ENCODE measurements at regions not wholly inside any gene's neighbourhood (a gene's known extent, or its start where the extent isn't known, plus 50 kb on each side); places are given as distances from the start of the nearest gene placed in this dataset.

DNA sequence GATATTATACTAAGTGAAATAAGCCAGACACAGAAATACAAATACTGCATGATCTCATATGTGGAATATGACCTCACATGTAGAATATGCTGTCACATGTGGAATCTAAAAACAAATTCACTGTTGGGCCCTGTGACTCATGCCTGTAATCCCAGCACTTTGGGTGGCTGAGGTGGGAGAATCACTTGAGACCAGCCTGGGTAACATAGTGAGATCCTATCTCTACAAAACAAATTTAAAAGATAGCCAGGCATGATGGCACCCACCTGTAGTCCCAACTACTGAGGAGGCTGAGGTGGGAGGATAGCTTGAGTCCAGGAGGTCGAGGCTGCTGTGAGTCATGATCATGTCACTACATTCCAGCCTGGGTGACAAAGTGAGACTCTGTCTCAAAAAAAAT is 160.3 kb downstream of the PTEN start:
- DNase-seq, result no peak

DNA sequence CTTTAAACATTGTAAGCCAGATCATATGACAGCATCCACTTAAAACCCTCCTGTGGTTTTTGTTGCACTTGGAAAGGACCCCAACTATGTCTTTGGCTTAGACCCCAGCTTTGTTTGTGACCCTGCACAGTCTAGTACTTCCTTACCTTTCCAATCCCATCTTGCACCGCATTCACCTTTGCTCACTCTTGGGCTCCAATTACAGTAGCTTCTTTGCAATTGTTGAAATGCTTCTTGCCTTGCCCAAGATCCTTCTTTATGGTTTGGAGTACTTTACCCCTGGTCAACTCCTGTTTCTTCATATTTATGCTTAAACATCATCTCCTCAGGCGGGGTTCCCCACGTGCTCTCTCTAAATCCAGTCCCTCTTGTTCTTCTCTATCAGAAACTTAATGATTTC is 162.6 kb downstream of the PTEN start:
- DNase-seq, result no peak

DNA sequence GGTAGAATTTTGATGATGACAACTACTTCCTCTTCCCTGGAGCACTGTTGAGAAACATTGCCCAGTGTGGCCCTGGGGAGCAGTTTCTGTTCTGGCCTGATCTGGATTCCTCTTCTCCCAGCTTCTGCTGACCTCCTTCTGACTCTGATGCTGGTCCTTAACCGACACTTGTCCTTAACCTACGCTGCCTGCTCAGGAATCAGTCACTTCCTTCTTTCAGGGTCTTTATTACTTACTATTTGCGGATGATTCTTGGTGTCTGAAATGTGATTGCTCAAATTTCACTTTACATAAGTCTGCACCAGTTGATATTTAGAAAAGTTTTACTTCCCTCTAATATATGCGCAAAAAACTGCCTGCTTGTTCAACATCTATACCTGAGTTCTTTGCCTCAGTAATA is 164.1 kb downstream of the PTEN start:
- peak; percentile 52 for DNase-seq

DNA sequence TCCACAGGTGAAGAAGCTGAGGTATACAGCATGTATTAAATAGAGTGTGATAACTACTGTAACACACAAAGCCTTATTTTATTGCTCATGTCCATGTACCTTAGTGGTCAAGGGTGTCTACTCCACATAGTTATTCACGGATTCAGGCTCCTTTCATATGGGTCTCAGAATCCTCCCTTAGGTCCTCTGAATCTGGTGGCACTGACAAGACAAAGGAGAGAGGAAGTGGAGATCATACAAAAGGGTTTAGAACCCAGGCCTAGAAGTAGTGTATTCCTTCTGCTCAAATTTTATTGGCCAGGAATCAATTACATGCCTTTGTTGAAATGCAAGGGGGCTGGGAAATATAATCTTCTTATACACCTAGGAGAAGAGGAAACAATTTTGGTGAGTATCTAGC is 164.6 kb downstream of the PTEN start:
- no peak for DNase-seq

DNA sequence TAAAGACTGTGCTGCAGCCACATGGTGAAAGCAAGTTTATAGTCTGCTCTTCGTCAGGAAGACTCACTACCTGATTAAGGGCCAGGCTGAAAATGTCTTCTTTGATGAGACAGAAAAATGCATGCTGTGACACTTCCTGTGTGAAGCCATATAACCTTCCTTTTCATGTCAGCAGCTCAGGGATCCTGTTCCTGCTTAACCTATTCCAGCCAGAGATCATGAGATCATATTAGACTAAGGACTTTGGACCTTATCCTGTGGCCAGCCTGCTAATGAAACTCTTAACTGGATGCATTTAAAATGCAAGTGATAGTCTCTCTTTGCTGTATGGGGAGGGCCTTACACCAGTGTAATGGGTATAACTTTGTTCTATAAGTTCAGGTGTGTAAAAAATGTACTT is 165.2 kb downstream of the PTEN start:
- no peak for DNase-seq

DNA sequence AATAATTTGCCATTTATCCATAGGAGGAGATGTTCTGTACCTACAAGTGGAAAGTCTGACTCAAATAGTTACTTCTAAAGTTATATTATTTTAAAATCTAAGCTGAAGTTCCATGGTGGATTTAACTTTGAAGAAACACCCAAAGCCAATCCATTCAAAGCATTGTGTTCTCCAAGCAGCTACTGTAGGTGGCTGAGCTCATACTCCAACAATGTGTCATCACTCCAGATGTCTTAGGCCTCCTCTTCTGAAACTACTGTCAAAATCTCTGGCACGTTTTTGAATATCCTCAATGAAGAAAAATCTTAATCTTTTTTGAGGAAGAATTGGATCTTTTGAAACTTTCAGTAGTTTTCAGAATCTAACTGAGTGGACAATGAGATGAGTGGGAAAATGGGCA is 169.1 kb downstream of the PTEN start:
- DNase-seq, result no peak

DNA sequence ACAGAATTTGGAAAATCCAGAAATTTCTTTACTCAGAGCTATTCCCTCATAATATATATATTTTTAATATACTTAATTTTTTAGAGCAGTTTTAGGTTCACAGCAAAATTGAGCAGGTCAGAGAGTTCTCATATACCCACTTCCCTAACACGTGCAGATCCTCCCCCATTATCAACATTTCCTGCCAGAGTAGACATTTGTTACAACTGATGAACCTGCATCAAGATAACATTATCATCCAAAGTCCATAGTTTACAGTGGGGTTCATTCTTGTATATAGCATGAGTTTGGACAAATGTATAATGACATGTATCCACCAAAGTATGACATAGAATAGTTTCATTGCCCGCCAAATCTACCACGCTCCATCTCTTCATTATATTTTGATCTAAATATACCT is 170.0 kb downstream of the PTEN start:
- DNase-seq, result no peak

DNA sequence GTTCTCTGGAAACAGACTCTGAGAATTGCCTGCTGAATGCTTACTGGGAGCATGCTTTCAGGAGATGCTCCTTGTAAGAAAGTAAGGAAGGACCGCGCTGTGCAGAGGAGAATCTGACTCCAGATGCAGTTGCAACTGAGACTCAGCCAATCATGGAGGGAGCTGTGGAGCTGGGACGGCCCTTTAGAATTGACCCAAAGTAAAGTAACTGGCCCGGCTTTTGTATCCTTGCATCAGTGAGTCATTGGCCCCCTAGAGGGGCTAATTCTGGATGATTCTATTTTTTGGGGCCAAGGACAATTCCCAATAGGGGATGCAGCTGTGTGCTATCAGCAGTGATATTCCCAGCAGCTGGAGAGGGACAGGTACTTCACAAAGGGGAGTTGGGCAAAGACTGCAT is 170.4 kb downstream of the PTEN start:
- DNase-seq, result no peak

DNA sequence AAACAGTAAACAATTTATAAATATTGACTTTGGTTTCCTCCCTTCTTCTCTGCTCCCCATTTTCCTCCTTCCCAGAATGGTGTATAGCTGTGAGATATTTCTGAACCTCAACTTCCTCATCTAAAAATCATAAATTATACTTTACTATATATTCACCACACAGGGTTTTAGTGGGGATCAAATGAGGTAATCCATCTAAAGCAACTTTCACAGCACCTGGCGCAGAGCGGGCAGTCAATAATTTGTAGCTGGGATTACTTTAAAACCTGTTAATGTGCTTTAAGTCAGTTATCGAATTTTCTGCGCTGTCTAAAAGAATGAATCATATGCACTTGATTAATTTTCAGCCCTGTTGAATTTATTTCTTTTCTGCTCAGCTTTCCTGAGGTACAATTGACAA is 172.7 kb downstream of the PTEN start:
- DNase-seq, result no peak

DNA sequence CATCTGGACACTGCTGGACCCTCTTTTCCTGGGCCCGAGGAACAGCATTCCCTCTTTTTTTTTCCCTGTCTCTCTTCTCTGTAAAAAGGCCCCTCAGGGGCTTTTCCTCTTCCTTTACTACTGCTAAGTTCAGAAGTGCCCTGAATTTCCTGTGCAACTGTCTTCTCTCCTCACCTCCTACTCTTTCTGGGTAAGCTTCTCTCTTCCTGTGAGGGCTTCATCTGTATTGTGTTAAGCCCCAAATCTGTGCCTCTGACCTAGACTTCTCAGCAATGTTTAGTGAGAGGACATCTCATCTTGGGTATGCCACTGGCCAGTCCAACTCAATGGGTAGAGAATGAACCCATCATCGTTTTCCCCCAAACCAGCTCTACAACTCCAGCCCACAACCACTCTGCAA is 174.2 kb downstream of the PTEN start:
- DNase-seq, result no peak

DNA sequence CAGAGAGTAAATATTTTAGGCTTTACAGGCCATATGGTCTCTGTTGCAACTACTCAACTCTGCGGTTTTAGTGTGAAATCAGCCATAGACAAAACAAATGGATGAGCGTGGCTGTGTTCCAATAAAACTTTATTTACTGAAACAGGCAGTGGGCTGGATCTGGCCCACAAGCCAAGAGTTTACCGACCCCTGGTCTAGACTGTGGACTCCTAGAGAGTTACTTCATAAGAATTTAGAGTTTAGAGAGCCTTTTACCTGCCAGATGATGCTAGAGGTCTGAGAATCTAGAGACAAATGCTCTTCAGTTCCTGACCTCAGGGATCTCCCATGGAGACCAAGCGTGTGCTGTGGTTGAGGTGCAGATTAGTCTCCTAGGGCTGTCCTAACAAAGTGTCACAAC is 174.8 kb downstream of the PTEN start:
- DNase-seq, result no peak

DNA sequence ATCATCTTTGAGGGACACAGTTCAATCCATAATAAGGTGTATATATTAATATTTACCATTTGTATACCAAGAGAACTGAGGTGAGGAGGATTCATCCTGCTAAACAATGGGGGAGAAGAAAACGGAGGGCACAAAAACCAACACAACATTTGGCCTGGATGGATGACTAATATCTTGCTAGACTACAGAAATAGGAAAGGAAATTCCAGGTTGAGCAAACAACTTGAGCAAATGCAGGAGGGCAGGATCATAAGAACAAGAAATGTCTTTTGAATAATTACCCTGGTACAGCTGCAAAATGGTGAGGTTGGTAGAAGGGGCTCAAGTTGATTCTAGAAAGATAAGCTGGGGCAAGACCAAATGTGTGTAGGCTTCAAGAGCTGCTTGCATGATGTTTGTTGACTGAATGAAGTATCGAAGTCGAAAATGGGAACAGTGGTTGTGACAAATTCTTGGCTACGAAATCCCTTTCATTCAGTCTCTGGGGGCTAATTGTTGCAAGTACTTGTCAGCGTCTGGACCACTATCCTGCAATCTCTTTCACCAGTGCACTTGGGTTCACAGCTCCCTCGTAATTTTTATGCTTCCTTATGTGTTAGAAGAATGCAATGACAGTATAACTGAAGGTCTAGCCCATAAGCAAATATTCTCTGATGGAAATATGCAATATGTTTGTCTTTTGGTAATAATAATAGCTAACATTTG is 176.2 kb downstream of the PTEN start:
- DNase-seq, result no peak

DNA sequence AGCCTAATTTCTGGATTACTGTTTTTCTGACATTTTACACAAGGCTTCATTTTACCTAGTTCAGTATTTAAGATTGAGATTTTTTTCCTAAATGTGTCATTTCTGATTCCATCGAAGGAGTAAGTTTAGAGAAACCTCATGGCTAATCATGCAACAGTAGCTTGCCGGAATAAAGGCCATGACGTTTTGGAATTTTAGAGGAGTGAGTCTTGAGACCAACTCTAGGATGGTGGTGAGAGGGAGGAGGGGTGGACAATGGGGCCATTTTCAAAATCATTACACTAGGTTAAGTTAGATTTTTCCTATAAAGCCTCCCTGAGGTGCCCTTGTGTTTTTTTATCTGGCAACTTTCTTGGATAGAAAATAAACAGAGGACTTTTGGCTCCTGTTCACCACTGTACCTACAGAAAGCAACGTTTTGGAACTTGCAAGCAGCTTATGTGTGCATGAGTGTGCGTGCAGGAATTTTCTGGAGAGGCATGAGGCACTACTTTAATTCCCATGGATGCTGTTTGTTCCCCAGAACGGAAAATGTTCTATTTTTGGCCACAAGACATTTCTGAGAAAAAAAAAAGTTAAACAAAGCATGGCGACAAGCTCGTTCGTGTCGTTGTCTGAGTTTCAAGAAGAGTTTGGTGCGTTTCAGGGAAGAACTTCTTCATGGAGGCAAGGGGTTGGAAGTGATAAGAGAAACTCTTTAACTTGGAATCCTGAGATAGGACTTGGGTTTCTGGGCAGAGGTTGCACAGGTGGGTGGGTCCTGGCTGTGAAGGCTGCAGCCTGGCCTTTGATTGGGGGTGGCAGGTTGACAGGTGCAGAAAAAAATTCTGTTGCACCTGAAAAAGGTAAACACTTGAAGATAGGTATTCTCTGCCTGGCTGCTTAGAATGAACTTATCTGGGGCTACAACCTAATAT is 178.1 kb downstream of the PTEN start:
- DNase-seq, result no peak

DNA sequence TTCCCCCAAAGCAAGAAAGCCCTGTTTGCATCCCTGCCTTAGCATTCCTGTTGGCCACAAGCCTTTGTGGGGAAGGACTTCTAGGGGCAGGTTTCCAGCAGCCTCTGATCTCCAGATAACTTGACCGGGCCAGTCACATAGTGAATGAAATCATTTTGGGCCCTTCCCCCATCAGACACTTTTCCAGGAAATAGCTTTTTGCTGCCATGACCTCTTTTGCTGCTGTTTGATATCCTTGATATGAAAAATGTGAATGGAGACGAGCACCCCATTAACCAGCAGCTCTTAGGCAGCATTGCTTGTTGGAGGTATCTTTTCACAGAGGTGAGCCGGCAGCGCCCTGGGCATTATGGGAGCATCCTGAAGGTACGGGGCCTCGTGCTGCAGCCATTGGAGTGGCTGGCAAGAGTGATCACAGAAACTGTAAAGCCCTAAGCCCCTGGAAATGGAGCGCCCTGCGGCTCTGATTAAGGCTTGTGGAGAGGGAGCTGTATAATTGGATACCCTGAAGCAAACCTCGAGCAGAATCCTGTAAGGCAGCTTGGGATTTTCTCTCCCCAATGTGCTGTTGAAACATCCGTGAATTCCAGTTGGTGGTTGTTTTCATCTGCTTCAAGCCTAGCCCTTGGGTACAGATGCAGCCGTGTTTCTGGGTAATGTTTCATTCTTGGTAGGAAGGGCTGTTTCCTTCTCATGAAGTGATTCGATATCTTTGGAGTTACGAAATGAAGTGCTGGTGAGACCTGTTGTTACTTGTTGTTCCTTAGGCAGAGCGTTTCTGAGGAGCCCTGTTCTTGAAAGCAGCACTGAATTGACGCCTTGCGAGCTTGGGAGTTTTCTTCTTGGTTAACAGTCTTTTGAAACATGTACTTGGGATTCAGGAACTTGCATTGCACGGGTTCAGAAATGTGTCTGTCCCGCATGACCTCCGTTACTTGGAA is 179.0 kb downstream of the PTEN start:
- DNase-seq, result no peak

DNA sequence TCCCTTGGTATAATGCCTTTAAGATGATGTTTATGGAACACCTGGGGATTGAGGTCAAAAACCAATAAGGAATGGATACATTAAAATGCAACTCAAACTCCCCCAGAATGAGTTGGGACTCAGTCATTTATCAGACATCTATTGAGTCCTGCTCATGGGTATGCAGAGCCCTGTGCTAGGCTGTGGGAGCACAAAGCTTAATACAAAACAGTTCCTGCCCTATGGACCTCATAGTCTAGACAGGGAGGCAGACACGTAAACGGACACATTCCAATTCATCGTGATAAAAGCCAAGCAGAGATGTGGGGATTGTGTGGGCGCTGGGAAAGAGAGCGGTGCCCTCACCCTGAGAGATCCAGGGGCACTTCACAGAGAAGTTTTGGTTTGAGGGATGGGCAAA is 181.7 kb downstream of the PTEN start:
- no peak for DNase-seq

DNA sequence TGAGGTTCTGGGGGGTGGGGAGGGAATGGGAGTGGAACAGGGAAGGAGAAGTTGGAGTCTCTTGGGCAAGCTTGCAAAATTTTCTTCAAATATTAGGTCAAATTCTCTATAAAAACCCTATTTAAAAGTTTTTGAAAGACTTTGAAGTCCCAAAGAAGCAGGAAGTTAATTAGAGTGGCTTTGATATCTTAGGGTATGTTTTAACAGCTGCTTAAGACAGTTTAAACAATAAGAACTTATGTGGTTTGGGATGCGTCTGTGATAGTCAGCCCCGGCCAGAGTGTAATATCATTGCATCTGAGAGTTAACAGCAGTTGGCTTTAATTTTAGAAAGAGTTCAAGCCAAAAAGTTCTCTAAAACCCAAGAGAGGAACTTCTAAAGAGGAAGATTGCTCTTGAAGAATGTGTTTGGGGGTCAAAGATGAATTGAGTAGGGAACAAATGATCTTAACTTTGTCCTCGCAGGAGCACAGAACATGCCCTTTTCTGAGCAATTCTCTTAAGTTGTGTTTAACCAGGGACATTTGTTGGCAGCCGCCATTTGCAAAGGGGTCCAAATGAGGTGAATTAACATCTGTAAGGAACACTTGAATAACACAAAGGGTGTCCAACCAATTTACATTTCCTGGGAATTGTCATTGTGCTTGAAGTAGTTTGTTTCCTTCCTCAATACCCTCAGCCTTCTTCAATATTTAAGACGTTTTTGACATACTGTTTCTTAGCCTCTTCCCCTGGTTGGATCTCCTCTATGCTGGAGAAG is 182.4 kb downstream of the PTEN start:
- no peak for DNase-seq

DNA sequence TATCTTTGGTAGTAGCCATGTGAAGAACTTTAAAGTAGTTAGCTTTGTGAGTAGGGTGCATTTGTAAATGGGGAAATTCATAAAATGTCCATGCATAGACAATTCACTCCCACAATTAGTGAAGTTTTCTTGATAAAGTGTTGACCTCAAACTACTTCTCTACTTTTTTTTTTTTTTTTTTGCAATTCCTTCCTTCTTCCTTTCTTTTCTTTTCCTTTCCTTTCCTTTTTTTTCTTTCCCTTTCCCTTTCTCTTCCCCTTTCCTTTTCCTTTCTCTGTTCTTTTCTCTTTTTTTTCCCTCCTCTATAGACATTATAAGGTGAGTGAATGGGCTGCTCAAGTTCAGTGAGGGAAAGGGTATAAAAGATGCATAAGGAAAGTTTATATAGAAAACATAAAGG is 184.2 kb downstream of the PTEN start:
- no peak for DNase-seq

DNA sequence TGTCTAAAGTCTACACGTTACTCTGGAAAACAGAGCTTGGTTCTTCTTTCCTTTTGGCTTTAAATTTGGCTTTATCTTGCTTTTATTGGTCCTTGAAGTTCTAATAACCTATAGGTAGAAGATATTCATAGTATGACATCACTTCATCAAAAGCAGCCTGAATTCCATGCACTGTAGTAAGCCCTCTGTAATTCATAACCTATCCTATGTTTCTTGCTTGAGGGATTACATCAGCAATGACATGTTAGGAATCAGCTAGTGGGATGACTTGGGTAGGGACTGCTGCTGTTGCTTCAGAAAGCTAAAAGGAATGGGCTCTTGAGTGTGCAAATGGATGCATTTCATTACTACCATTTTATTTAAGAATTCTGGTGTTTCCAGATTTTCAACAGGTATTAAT is 184.9 kb downstream of the PTEN start:
- DNase-seq, result no peak

DNA sequence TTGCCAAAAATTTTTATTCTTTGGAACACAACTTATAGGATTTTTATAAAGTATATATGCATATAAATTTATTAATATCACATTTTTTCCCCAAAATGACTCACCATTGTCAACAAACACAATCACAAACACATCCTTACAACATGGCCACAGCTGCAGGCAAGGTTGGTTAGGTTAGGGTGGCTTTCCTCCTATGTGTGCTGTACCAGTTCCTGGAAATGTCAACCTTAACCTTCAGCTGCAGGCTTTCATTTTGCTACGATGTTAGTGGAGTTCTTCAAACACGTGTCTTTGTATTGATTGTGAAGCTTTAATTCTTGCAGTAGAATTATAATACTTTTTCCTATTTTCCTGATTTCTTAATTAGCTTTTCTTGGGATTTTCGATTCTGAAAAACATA is 185.8 kb downstream of the PTEN start:
- DNase-seq, result no peak

DNA sequence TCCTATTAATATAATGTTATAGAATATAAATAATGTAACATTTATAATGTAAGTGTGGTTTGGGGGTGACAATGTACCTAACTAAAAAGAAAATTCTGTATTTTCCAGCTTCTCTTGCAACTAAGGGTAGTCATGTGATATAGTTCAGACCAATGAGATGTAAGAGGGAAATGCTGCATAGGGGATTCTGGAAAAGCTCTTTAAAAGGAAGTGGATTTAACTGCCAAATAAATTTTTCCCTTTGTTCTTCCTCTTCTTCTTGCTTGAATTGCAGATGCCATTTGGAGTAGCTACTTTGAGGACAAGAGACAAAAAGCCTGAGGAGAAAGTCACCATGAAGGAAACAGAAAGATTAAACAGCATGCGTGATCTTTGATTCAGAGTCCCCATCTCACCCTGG is 194.3 kb downstream of the PTEN start:
- DNase-seq, result no peak

DNA sequence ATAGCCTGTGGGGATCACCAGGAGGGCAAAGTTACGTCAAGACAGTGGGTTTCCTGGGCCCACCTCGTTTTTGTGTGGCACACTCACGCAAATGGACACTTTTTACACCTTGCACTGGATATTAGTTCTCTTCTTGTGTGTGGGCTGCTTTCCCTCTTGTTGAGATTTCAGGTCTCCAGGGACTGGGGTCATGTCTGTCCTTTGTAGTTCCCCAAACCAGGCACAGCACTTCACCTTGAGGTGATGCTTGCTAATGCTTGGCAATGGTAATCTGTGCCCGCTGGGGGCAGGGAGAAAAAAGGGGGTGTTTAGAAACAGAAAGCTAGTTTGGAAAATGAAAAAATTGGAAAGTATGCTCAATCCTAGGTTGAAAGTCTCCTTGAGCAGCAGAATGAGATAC is 195.3 kb downstream of the PTEN start:
- no peak for DNase-seq

DNA sequence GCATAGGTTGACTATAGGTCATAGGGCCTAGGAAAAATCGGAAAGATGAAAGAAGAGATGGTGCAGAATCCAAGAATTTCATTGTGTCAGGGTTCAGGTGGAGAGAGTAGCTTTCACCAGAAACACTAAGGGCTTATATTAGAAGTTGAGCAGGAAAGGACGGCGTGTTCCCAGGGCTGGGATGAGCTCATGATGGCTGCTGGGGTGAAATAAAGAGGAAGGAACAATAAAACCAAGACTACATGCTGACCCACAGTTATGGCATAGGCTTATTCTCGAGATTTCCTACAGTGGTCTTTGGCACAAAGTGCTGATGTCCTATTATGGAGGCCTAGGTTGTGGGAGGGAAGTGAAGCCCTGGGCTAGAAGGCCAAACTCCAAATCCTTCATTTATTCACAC is 195.8 kb downstream of the PTEN start:
- no peak for DNase-seq

DNA sequence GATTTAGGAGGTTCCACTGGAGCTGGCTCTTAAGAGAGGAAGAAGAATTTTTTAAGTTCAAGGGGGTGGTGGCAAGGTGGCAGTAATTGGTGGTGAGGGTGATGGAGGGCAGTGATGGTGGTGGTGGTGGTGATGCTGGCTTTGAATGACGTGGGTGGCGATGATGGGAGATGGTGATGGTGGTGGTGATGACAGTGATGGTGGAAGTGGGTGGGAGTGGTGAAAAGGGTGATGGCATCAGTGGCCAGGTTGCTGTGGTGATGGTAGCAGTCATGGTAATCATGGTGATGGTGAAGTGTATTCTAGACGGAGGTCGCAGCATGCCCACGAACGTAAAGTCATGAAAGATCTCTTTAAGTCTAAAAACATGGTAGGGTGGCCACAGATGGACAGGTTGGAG is 197.3 kb downstream of the PTEN start:
- no peak for DNase-seq

Data from CD4-positive, alpha-beta T cell treated with Interleukin-15 for 1 hour (primary cell).